Endothelial cell of umbilical vein (primary cell): ENCODE measurements at regions not wholly inside any gene's neighbourhood (a gene's known extent, or its start where the extent isn't known, plus 50 kb on each side); places are given as distances from the start of the nearest gene placed in this dataset.

ENCODE experiments used
- BruUV-seq: library from RNA; stranded (reverse); fragments of 400-500 nt; replicated peaks from 2 replicates; lab custom pipeline; 2021; lab: Mats Ljungman, UMichigan
- CTCF ChIA-PET: fragments of 300-600, 350-600 bp; sonication (Branson Sonifier 250); formaldehyde crosslinking; loops from one replicate; lab custom pipeline; 2021; ENCODE audit warnings: antibody characterized with exemption, inconsistent platforms; lab: Charles Lee
- POLR2A ChIA-PET: fragments of 300-600, 350-600 bp; sonication (Branson Sonifier 250); formaldehyde crosslinking; loops from one replicate; lab custom pipeline; 2021; ENCODE audit warnings: antibody characterized with exemption, inconsistent platforms; lab: Charles Lee
- DNase-seq: peaks from one replicate; pipeline ENCODE4 v3.0.0-alpha.2; 2011; ENCODE audit warnings: low read depth, low spot score
- FAIRE-seq: peaks from 2 replicates; lab custom pipeline; 2011; peaks lifted over from hg19 to GRCh38; lab: Jason Lieb, UNC
- H2AFZ ChIP-seq: 2 replicates; pipeline ENCODE4 v1.6.0; 2012; ENCODE audit warnings: low read depth, low read length, control low read depth, inconsistent platforms
- H3K27ac ChIP-seq: 2 replicates; pipeline ENCODE4 v1.5.1; 2011; ENCODE audit warnings: low read depth, mild to moderate bottlenecking, control low read depth, low read length, moderate library complexity; ENCODE audit not compliant: insufficient read depth
- H3K27me3 ChIP-seq, 2 experiments: 2 replicates each; pipeline versions ENCODE4 v1.6.0 to v1.6.1; 2011; ENCODE audit warnings: low read length in 2 of 2, mixed read lengths in 1 of 2; ENCODE audit not compliant: control insufficient read depth in 2 of 2, insufficient read depth in 2 of 2
- H3K36me3 ChIP-seq, 2 experiments: 2 replicates in 1 of 2; 3 replicates in 1 of 2; pipeline ENCODE4 v1.5.1; 2011; ENCODE audit warnings: low read length in 2 of 2, mild to moderate bottlenecking in 1 of 2, moderate library complexity in 1 of 2; ENCODE audit not compliant: control insufficient read depth in 2 of 2, insufficient read depth in 2 of 2; ENCODE audit errors: extremely low read depth in 1 of 2
- H3K4me1 ChIP-seq: 3 replicates; pipeline ENCODE4 v1.5.1; 2011; ENCODE audit warnings: mild to moderate bottlenecking, low read length; ENCODE audit not compliant: control insufficient read depth, insufficient read depth; ENCODE audit errors: extremely low read depth
- H3K4me2 ChIP-seq: 2 replicates; pipeline ENCODE4 v1.6.1; 2011; ENCODE audit warnings: low read length, control low read depth, mixed read lengths; ENCODE audit not compliant: insufficient read depth
- H3K4me3 ChIP-seq, 3 experiments: fragments of 200-600 bp in 1 of 3; sonication (generic), shearing (Covaris generic) in 1 of 3; replicated peaks in 1 of 3; 2 replicates each; pipeline ENCODE4 v1.5.1; 2011 to 2016; ENCODE audit warnings: control low read depth in 3 of 3, low read length in 3 of 3, mild to moderate bottlenecking in 2 of 3, inconsistent platforms in 1 of 3, low read depth in 1 of 3, moderate library complexity in 1 of 3; ENCODE audit not compliant: insufficient read depth in 1 of 3
- H3K79me2 ChIP-seq: 2 replicates; pipeline ENCODE4 v1.6.0; 2012; ENCODE audit warnings: low read length, inconsistent platforms; ENCODE audit not compliant: control insufficient read depth, insufficient read depth
- H3K9ac ChIP-seq: replicated peaks from 2 replicates; pipeline ENCODE3; 2011; ENCODE audit warnings: low read length, control low read depth; ENCODE audit not compliant: insufficient read depth; ENCODE audit errors: extremely low read depth
- H3K9me1 ChIP-seq: replicated peaks from 3 replicates; pipeline ENCODE4 v1.6.0; 2011; ENCODE audit warnings: mild to moderate bottlenecking, low read length; ENCODE audit not compliant: control insufficient read depth, insufficient read depth; ENCODE audit errors: extremely low read depth
- H3K9me3 ChIP-seq: replicated peaks from 2 replicates; pipeline ENCODE4 v1.5.1; 2012; ENCODE audit warnings: low read length, inconsistent platforms; ENCODE audit not compliant: control insufficient read depth, insufficient read depth
- H4K20me1 ChIP-seq: replicated peaks from 2 replicates; pipeline ENCODE3; 2011; ENCODE audit warnings: mild to moderate bottlenecking, low read length; ENCODE audit not compliant: control insufficient read depth, insufficient read depth; ENCODE audit errors: extremely low read depth
- CTCF ChIP-seq, 2 donors: IDR thresholded peaks; 1 replicate in 1 of 2; 2 replicates in 1 of 2; pipeline ENCODE4 v1.5.1; 2011; ENCODE audit warnings: low read length in 2 of 2, mild to moderate bottlenecking in 2 of 2, moderate library complexity in 2 of 2, control low read depth in 1 of 2, inconsistent platforms in 1 of 2, low read depth in 1 of 2; ENCODE audit not compliant: insufficient read depth in 1 of 2; ENCODE audit errors: extremely low read depth in 1 of 2
- EZH2 ChIP-seq: IDR thresholded peaks from 2 replicates; pipeline ENCODE4 v1.6.1; 2012; ENCODE audit warnings: borderline replicate concordance, low read depth, mild to moderate bottlenecking, moderate library complexity, low read length, inconsistent platforms; ENCODE audit not compliant: severe bottlenecking
- FOS ChIP-seq: IDR thresholded peaks from 2 replicates; pipeline ENCODE4 v1.6.1; 2011; ENCODE audit warnings: mild to moderate bottlenecking, low read length, moderate library complexity, borderline replicate concordance; ENCODE audit not compliant: insufficient read depth
- GATA2 ChIP-seq: IDR thresholded peaks from 2 replicates; pipeline ENCODE4 v1.7.0; 2011; ENCODE audit warnings: low read depth, mild to moderate bottlenecking, moderate library complexity, mixed read lengths, low read length; ENCODE audit not compliant: insufficient read length, insufficient read depth
- JUN ChIP-seq: IDR thresholded peaks from 2 replicates; pipeline ENCODE4 v1.6.1; 2011; ENCODE audit warnings: borderline replicate concordance, low read depth; ENCODE audit not compliant: insufficient read length, insufficient read depth
- MAX ChIP-seq: IDR thresholded peaks from 2 replicates; pipeline ENCODE4 v1.6.1; 2011; ENCODE audit not compliant: insufficient read depth, insufficient read length
- MYC ChIP-seq: IDR thresholded peaks from one replicate; pipeline ENCODE4 v1.6.1; 2011; ENCODE audit warnings: mild to moderate bottlenecking, low read depth, low read length
- POLR2A ChIP-seq: IDR thresholded peaks from 2 replicates; pipeline ENCODE4 v1.6.1; 2012; ENCODE audit warnings: low read depth, mild to moderate bottlenecking, control low read depth, low read length
- POLR2AphosphoS5 ChIP-seq: IDR thresholded peaks from 2 replicates; pipeline ENCODE4 v1.6.1; 2012; ENCODE audit warnings: low read depth, mild to moderate bottlenecking, control low read depth, low read length, moderate library complexity; ENCODE audit not compliant: insufficient read depth
- dilution Hi-C: fragments of 300-500 bp; cut with MboI; formaldehyde crosslinking; loops from one replicate; pipeline ENCODE4 v1.15.0; 2019; ENCODE audit warnings: low sequenced_read_pairs; ENCODE audit not compliant: extremely low pct_ligation_motif_present
- intact Hi-C: fragments of 100-400 bp; cut with micrococcal nuclease; formaldehyde crosslinking; loops from one replicate; pipeline ENCODE4 v1.10.0; 2022

- TF ChIP-seq FOS (no peak), CTCF (IDR thresholded peaks at IDR 0.05; ENCODE audit: extremely low read depth in 1 of 2, insufficient read depth in 1 of 2, low read depth in 1 of 2, low read length in 2 of 2) (no peak), JUN (no peak)
Measured at GRCh38 chr3:110903771-110904519, 167.7 kb upstream of the NECTIN3 start.

GRCh38 chr3:110904520-110904890, 167.1 kb upstream of the NECTIN3 start:
- intact Hi-C loops (no loop called here), dilution Hi-C loops (no loop called here)
- no peaks in the 10 kb centered on the region for H3K9me3 ChIP-seq
- POLR2A ChIA-PET, result no interaction called here
- H3K4me3 ChIP-seq, result no peak overlapping the region
- no peaks in the 10 kb centered on the region for H3K4me1 ChIP-seq
- TF ChIP-seq POLR2A (no peak), MYC (no peak), POLR2AphosphoS5 (no peak), CTCF (IDR thresholded peaks at IDR 0.05; ENCODE audit: extremely low read depth in 1 of 2, insufficient read depth in 1 of 2, low read depth in 1 of 2, low read length in 2 of 2) (no peak), GATA2 (no peak), FOS (no peak), MAX (no peak), EZH2 (no peak), JUN (no peak)
- H3K9ac ChIP-seq, result no peak overlapping the region
- CTCF ChIA-PET, result no interaction called here
- H2AFZ ChIP-seq, result no peak overlapping the region
- H3K27me3 ChIP-seq, result no peaks in the 10 kb centered on the region
- FAIRE-seq (no peak), DNase-seq (no peak)
- no peak overlapping the region for H3K27ac ChIP-seq
- no peak overlapping the region for H3K4me2 ChIP-seq
- no peaks in the 10 kb centered on the region for H3K36me3 ChIP-seq
- no peaks in the 10 kb centered on the region for H3K9me1 ChIP-seq
- no peaks in the 10 kb centered on the region for H3K79me2 ChIP-seq
- BruUV-seq, result no TSS peak
- H4K20me1 ChIP-seq, result no peaks in the 10 kb centered on the region

More at GRCh38 chr3:110903771-110904519, 167.7 kb upstream of the NECTIN3 start:
- Histone ChIP-seq H3K9me3 (no peaks in the 10 kb centered on the region), H3K4me3 (no peak overlapping the region), H2AFZ (no peak overlapping the region), H3K9me1 (no peaks in the 10 kb centered on the region), H3K27ac (no peak overlapping the region), H3K9ac (no peak overlapping the region), H3K79me2 (no peaks in the 10 kb centered on the region), H4K20me1 (no peaks in the 10 kb centered on the region), H3K4me1 (no peaks in the 10 kb centered on the region), H3K27me3 (no peaks in the 10 kb centered on the region), H3K4me2 (no peak overlapping the region), H3K36me3 (no peaks in the 10 kb centered on the region)
- POLR2A ChIA-PET, result no interaction called here
- no TSS peak for BruUV-seq
- no peak for DNase-seq
- intact Hi-C loops (no loop called here), dilution Hi-C loops (no loop called here)
- CTCF ChIA-PET, result no interaction called here
- no peak for FAIRE-seq
